SH-SY5Y (cell line): ENCODE measurements at regions not wholly inside any gene's neighbourhood (a gene's known extent, or its start where the extent isn't known, plus 50 kb on each side); places are given as distances from the start of the nearest gene placed in this dataset.

Source experiments
- GATA2 ChIP-seq: IDR thresholded peaks from 2 replicates; pipeline ENCODE4 v1.6.1; 2011; ENCODE audit warnings: mild to moderate bottlenecking, low read depth, low read length
- GATA3 ChIP-seq: IDR thresholded peaks from 2 replicates; pipeline ENCODE4 v1.6.1; 2011; ENCODE audit warnings: low read depth, mild to moderate bottlenecking, low read length, moderate library complexity

DNA sequence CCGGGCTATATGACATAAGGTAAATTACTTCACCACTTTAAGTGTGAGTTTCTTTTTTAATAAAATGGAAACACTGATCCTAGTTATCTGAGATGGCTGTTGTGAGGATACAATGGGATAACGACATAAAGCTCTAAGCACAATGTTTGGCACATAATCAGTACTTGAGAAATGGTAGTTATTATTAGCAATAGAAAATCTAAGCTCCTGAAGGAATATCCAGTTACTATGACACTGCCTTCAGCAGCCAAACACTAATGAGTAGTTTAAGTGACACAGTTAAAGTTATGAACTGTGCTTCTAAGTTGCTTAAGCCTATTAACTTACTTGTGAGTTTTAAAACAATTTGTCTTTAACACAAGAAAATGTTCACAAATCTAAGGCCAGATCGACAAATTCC is 96.8 kb downstream of the ELAPOR2 start:
- TF ChIP-seq GATA2 (no peak), GATA3 (no peak)
